ENCODE measurements at regions not wholly inside any gene's neighbourhood (a gene's known extent, or its start where the extent isn't known, plus 50 kb on each side); places are given as distances from the start of the nearest gene placed in this dataset.

- H3K4me3 ChIP-seq (ENCODE audit: control insufficient read depth, low read depth, low read length), result no peak overlapping the region
- no peak for TF ChIP-seq CTCF (IDR thresholded peaks at IDR 0.05; ENCODE audit: control insufficient read depth, insufficient read depth, low read depth, low read length, missing control alignments)
- no peak for DNase-seq (ENCODE audit: low read depth)
Observed at GRCh38 chr3:164452707-164453106, 625.6 kb downstream of the SI start.

- TF ChIP-seq CTCF (IDR thresholded peaks at IDR 0.05; ENCODE audit: control insufficient read depth, insufficient read depth, low read depth, low read length, missing control alignments), result no peak
- no peak for DNase-seq (ENCODE audit: low read depth)
- peak overlapping the region; percentile 30 for H3K4me3 ChIP-seq (ENCODE audit: control insufficient read depth, low read depth, low read length)
Observed at GRCh38 chr3:164451072-164451910, 627.0 kb downstream of the SI start.

GRCh38 chr3:164450276-164450905, 627.9 kb downstream of the SI start:
- DNase-seq (ENCODE audit: low read depth), result no peak
- TF ChIP-seq CTCF (IDR thresholded peaks at IDR 0.05; ENCODE audit: control insufficient read depth, insufficient read depth, low read depth, low read length, missing control alignments), result no peak
- no peak overlapping the region for H3K4me3 ChIP-seq (ENCODE audit: control insufficient read depth, low read depth, low read length)

- DNase-seq (ENCODE audit: low read depth), result no peak
- TF ChIP-seq CTCF (IDR thresholded peaks at IDR 0.05; ENCODE audit: control insufficient read depth, insufficient read depth, low read depth, low read length, missing control alignments), result no peak
- H3K4me3 ChIP-seq (ENCODE audit: control insufficient read depth, low read depth, low read length), result no peak overlapping the region
Observed at GRCh38 chr3:164419220-164419619, 659.1 kb downstream of the SI start.

- DNase-seq (ENCODE audit: low read depth), result no peak
- no peak overlapping the region for H3K4me3 ChIP-seq (ENCODE audit: control insufficient read depth, low read depth, low read length)
- no peak for TF ChIP-seq CTCF (IDR thresholded peaks at IDR 0.05; ENCODE audit: control insufficient read depth, insufficient read depth, low read depth, low read length, missing control alignments)
Observed at GRCh38 chr3:164418414-164418813, 659.9 kb downstream of the SI start.

- no peak overlapping the region for H3K4me3 ChIP-seq (ENCODE audit: control insufficient read depth, low read depth, low read length)
- no peak for TF ChIP-seq CTCF (IDR thresholded peaks at IDR 0.05; ENCODE audit: control insufficient read depth, insufficient read depth, low read depth, low read length, missing control alignments)
- DNase-seq (ENCODE audit: low read depth), result no peak
Observed at GRCh38 chr3:164417955-164418354, 660.3 kb downstream of the SI start.
